Muscle of back (tissue), 3 donors: ENCODE measurements at regions not wholly inside any gene's neighbourhood (a gene's known extent, or its start where the extent isn't known, plus 50 kb on each side); places are given as distances from the start of the nearest gene placed in this dataset.
"Not testable (repeated sequence)": the region's sequence is repeated elsewhere in the genome, so short reads cannot be mapped to it uniquely, and the experiment has no call there.

Source experiments
- DNase-seq, 3 donors: peaks; one replicate each; pipeline versions ENCODE4 v3.0.0 to v3.0.0-alpha.2; 2013

DNA sequence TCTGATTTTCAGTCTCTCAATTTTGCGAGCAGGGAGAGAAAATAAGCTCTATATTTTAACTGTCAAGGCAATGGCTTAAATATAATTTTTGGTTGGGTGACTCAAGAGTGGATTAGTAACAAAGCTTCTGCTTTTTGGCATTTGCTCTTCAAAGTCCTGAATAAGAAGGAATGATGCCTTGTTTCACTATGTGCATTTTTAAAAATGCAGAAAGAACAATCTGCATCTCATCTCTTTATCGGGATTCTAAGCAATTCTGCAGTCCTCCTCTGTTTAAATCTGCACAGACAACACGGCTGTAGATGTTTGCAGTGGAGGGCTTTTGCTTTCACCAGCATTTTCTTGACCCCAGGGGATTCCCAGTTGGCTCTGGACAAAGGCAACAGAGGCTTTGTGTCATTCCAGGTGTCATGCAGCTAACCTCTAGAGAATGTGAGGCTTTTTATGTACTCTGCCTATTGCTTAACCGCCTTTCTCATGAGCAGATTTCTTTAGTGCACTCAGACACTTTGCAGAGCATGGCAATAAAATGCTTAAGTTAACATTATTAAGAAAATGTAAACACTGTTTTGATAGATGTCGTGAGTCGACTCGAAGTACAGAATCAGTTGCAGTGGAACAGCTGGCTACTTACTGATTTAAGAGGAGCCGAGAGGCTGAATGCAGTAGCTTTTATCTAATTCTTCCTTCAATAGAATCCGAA lies 783.2 kb upstream of the NEGR1 start:
- DNase-seq, result peak in 2 of 3 donors; percentile 8 to 41

DNA sequence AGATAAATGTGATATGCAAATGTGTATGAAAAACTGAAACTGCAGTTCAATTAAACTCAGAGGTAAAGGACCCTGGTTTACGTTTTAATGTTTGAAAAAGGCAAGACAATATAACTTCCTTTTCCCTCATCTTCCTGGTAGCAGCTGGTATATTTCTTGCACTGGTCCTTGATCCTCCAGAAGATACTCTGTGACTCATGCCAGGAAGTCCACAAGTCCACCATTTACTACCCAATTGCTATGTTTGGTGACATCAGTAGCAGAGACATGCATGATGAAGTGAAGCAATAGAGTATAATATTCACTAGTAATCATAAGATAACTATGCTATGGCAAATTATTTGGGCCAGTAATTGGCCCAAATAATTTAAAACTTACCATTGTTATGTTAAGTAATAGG lies 774.5 kb upstream of the NEGR1 start:
- no peak for DNase-seq

DNA sequence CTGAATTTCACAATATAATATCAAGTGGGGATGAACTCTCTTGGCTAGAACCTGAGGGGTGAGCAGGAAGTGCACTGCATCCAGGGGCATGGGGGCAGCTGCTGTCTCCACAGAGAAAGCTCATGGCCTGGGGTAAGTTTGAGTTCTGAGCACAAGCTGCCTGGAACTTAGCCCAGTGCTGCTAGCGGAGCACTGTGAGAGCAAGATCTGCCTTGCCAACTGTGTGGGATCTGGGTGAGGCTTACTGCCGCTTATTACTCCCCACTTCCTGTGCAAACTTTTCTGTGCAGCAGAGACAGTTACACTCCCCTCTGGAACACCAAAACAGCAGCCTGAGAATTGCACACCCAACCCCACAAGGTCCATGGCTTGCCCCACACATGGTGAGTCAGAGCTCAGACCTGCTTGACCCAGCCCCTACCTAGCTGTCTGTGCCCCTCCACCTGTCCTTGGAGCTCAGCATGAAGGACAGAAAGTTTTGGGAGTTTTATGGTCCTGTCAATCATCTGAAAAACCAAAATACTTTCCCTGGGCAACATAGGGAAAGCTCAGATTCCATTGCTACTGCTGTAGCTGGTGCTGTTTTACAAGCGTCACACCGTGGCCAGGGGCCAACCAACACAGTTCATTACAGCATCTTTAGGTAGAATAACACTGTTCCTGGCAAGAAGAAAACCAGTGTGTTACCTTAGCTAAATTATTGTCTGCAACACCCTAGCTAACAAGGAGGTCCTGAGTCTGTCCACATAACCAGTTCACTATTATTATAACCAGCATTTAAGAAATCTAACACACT lies 762.1 kb upstream of the NEGR1 start:
- peak in 2 of 3 donors; percentile 9 to 22 for DNase-seq

DNA sequence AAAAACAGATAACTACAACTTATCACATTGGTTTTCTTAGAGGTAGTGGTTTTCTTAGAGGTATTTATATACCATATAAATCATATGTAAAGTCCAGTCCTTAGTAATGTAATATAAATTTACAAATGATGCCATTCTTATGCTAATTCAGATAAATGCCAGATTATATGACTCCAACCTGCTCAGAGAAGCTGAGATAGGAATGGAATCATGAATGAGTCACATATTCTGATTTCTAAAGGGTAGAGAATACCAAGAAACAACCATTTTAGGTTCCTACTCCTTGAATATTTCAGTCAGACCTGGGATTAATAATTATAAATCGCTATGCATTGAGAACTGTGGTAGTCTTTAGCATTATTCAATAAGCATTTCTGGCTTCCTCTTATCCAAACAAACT lies 760.1 kb upstream of the NEGR1 start:
- no peak for DNase-seq

DNA sequence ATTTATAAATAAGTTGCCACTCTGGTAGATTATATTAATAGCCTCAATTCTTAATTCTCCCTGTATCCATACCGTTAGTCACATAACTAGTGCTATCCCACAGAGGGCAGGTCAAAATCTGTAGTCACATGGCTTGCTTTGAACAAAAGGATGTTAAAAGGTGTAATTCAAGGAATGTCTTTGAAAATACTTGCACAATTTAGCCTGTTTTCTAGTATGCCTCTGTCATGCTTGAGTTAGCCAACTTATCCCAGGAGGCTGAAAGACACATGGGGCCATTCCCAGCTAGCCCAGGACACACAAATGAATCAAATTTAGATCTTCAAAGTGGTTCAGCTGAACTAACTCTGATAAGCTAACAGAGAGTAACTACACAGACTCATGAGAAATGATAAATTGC lies 758.5 kb upstream of the NEGR1 start:
- DNase-seq, result no peak

DNA sequence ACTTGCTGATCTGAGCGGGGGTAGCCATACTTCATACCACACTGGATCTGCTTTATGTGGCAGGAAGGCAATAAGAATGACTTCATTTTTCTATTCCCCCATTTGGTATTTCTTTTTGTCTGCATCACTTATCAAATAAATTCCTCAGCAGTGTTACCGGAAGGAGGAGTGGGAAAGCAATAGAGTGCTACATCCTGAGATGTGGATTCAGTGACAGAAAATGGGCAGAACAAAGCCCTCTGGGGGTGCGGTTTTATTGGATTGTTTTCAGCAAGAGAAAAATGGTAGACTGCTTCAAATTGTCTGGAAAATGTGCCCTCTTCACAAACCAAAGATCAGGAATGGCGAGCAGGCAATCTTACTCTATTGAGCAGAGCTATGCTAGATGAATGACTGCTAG lies 751.9 kb upstream of the NEGR1 start:
- no peak for DNase-seq

DNA sequence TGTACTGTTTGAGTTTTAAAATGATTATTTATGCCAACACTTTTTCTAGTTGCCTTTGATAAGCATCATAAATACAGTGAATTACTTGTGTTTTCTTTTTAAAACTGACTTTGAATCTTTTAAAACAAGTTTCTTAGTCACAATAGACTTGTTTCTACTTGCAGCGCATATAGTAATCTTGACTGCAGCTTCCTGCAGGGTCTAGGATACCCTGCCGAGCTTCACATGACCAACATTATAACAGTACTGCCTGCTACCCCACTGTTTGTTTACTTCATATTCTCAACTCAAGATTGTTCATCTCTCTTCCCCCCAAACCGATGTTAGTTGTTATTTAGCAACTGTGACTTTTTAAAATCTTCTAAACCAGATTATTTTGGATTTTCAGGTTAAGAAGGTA lies 751.3 kb upstream of the NEGR1 start:
- no peak for DNase-seq

DNA sequence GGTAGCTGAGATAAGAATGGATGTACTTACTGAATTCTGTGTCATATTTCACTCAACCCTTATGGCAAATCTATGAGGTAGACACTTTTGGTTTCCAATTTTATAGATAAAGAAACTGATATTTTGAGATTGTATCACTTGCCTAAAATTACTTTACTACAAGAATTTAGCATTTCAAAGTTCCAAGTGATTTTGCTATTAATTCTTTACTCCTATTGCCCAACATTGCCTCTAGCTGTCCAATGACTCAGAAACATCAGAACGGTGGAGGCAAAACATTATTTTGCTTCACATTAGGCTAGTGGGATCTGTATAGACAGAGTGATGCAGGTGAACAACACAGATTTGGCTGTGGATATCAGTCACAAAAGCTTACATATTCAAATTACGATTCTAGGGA lies 747.2 kb upstream of the NEGR1 start:
- DNase-seq, result no peak

DNA sequence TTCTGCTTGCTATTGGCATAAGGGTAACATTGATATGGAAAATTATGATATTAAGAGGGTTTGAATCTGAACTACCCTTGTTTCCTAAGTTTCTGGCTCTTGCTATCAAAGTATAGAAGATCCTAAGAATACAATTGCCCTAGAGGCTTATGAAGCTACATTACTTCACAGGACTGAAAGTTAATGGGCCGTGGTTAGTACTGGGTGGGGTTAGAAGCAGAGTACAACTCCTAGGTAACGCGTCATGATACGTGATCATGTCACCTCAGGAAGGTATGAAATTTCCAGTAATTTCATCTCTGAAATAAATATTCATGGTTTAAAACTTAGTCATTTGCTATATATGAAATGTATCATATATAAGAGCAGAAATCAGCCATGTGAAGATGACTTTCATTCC lies 743.8 kb upstream of the NEGR1 start:
- no peak for DNase-seq

DNA sequence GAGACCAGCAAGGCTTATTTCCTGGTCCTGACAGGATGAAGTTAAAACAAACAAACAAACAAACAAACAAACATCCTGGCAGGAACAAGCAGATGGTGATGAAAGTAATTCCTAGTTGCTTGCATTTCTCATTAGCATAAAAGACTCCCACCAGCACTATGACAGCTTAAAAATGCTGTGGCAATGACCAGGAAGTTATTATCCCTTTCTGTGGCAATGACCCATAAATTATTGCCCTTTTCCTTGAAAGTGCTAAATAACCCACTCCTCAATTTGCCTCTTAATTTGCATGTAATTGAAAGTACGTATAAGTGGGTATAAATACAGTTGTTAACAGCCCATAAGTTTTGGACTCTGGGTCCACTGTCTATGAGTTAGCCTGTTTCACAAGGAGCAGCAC lies 727.6 kb upstream of the NEGR1 start:
- no peak for DNase-seq

DNA sequence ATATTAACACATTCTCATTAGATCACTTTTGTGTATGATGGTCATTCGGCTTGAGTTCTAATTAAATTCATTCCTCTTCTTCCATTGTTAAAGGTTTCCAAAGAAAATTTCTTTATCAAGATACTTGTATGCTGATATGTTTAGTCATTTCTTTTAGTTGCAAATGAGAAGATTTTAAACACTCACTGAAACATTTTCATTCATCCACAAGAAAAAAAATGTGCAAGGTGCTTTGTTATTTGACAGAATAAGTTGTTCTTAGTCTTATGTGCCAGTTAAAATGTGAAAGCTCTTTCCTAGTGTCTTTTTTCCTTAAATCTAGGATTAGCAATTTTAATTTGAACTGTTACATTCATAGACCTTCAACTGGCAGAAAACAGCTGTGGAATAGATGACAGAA lies 727.0 kb upstream of the NEGR1 start:
- no peak for DNase-seq

DNA sequence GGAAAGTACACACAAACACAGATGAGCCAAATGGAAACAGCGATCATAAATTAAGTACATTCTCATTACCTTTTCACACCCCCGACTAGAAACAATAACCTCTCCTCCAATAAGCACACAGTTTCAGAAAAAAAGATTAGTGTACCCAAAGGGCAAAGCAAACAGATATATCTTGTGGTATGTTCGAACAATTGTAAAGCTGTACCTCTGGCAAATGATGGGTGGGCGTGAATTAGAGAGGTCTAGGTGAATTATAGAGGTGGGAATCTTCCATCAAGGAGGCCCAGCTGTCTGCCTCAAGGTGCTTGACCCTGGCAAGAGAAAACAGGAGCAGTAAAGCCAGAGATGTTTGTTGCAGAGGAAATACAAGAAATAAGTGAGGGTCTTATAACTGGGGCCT lies 715.3 kb upstream of the NEGR1 start:
- DNase-seq, result no peak

DNA sequence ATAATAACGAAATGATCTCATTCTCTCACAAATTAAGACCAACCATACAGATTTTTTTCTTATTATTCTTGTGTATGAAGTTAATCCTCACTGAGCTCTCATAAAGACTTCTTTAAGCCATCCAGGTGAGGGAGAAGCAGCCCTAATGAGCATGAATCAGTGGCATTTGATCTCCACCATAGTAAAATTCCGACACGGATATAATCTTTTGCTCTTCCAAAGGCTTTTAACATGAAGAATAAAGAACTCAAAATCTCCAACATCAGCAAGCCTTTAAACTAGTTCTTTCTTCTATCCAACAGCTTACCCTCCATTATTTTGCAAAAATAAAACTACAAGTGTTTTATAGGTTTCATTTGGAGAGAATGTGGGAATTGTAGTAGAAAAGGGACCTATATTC lies 714.7 kb upstream of the NEGR1 start:
- DNase-seq, result no peak

DNA sequence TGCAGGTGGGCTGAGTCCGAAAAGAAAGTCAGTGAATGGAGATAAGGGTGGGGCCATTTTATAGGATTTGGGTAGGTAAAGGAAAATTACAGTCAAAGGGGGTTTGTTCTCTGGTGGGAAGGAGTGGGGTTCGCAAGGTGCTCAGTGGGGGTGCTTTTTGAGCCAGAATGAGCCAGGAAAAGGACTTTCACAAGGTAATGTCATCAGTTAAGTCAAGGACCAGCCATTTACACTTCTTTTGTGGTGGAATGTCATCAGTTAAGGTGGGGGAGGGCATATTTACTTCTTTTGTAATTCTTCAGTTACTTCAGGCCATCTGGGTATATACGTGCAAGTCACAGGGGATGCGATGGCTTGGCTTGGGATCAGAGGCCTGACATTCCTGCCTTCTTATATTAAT lies 705.5 kb upstream of the NEGR1 start:
- DNase-seq, result not testable (repeated sequence)

DNA sequence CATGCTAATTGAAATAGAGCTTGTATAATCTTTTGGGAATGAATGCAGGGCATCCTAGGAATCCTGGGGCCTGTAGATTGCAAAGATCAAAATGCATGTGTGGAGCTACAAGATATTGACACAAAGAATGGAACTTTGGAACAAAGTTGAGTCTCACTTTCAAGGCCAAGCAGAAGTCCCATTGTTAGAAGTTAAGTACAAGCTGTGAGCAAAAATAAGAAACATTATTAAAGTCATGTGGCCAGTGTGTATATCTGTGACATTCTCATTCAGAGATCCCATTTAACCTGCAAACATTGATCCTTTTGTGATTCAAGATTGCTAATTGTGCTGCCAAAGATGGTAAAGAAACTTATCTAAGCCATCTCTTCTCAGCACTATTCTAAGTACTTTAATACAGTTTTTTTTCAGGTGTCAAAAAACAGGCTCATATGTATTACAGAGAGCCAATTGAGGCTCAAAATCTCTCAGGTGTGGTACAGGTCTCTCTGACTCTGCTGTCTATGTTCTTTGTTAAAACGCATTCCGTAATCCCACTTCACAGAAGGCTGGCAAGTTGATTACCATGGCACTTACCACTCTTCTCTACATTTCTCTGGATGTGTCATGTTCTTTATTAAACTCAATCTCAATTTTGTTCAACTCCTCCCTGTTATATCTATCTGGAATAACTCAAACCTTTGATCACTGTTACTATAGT lies 704.4 kb upstream of the NEGR1 start:
- DNase-seq, result no peak

DNA sequence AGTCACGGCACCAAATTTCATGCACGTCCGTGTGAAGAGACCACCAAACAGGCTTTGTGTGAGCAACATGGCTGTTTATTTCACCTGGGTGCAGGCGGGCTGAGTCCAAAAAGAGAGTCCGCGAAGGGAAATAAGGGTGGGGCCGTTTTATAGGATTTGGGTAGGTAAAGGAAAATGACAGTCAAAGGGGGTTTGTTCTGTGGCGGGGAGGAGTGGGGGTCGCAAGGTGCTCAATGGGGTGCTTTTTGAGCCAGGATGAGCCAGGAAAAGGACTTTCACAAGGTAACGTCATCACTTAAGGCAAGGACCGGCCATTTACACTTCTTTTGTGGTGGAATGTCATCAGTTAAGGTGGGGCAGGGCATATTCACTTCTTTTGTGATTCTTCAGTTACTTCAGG lies 702.7 kb upstream of the NEGR1 start:
- not testable (repeated sequence) for DNase-seq

DNA sequence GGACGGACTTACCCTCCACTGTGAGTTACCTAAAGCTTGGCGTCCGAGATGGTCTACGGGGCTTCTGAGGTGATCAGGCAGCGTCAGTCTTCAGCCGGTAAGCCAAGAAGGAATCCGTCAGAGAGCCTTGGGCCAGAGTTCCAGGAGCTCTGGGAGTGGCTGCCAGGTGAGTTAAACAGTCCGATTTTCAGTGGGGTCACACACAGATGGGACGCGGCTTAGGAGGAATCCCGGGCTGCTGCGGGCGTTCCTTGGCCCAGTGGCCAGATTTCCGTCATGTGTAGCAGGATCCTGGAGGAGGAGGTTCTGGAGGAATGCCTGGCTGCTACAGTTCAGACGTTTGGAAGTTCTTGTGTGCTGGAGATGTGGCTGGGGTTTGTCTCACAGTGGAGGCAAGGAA lies 700.7 kb upstream of the NEGR1 start:
- not testable (repeated sequence) for DNase-seq

DNA sequence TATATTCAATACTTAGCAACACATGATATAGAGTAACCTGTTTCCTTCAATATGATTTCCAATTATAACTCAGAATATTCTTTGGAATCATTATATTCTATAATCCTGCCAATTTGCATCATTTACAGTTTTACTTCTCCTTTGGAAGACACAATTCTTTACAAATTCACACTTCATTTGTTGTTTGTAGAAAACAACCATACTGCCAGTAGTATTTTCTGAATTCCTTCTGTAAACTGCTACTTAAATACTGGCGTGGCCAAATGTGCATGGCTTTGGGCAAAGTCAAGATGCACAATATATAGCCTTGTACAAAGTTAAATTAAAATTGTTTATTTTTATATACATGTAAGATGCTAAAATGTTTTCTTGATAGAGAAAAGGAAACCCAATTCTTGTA lies 687.1 kb upstream of the NEGR1 start:
- DNase-seq, result no peak

DNA sequence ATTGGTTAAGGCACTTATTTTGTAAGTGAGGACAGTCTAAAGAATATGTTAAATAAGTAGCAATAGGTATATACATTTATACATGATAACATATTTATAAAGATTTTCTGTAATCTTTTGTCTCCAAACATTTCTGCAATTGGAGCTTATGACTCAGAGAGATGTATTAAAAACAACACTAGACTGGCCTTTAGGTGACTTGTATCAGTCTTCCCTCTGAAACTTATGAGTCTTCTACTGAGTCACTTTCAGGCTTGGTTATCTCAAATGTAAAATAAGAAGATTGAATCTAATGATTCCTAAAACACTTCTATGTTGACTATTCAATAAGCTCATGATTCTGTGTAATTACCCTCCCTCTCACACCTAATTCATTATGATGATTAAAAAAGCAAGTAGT lies 672.6 kb upstream of the NEGR1 start:
- DNase-seq, result no peak

DNA sequence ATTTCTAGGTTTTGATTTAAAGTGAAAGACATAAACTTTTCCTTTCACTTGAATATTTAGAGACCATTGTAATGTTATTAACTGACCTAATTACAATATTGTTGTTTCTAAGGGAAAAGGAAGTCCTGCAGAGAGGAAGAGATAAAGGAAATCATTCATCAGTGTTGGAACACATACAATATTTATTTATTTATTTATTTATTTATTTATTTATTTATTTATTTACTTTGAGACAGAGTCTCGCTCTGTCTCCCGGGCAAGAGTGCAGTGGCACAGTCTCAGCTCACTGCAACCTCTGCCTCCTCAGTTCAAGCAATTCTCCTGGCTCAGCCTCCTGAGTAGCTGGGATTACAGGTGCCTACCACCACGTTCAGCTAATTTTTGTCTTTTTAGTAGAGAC lies 668.6 kb upstream of the NEGR1 start:
- not testable (repeated sequence) for DNase-seq

DNA sequence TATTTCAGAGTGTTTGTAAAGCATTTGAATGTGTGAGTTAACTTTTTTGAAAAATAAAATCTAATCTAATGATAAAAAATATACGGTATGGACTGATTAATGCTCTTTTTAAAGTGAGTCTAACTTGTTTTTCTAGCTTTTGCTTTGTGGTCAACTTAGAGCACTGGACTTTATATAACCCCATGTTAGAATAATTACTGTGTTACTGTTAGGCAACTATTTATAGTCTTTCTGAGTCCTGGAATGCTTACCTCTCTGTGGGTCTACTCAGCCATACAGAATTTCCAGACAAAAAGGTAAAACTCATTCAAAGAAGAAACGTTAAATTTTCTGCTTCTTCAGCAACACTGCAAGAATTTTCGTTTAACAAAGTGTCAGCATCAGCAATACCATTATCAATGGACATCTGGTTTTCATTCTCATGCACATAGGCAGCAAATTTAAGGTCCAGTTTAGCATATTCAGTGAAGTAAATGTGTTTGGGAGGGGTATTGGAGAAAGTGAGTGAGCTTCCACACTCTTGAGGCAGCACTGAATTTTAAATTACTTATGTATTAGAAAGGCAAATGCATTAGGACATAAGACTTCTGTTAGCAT lies 664.7 kb upstream of the NEGR1 start:
- DNase-seq, result peak; percentile 3 to 37 (median 5)

DNA sequence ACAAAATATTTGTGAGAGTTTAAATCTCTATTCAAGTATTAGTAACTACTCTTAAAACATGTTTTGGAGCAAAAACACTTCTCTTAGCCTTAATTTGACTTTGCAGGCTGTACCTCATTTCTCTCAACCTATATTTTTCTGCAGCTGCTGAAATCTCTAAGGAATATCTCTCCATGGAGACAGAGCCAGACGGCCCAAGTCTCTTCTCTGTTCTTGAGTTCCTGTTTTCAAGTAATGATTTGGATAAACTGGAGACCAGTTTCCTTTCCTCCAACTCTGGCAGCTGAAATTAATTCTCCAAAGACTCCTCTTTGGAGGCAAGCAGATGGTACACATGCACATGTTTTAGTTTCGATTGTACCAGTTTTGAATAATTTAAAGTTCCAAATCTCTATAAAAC lies 659.7 kb upstream of the NEGR1 start:
- peak; percentile 19 to 75 (median 27) for DNase-seq

DNA sequence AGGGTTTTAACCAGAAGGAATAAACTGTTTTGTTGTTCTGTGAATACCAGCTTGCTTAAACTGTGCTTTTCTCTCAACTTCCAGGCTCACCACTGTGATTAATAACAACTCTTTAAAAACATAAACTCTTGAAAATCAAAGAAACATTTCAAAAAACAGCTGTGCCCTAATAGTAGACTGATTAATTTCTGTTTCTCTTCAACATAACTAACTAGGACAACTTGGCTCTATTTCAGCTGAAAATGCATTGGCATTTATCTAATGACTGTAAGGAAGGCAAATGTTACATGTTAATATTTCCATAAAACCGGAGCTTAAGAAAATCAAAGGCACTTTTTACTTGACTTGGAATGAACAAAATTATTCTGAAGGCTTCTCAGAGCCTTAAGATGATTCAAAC lies 656.1 kb upstream of the NEGR1 start:
- no peak for DNase-seq
